Uterus (tissue), 2 donors: ENCODE measurements at regions not wholly inside any gene's neighbourhood (a gene's known extent, or its start where the extent isn't known, plus 50 kb on each side); places are given as distances from the start of the nearest gene placed in this dataset.

ENCODE experiments used
- POLR2A ChIP-seq, 2 donors: fragments of 450-650 bp; IDR thresholded peaks; one replicate each; pipeline ENCODE4 v1.6.1; 2016; ENCODE audit warnings: antibody characterized with exemption in 2 of 2, mild to moderate bottlenecking in 1 of 2, moderate library complexity in 1 of 2
- TF ChIP-seq, protein P1 (sequence below), 4 experiments: fragments of 200-600 bp in 2 of 4; fragments of 450-650 bp in 2 of 4; sonication (generic) in 2 of 4; IDR thresholded peaks; one replicate each; pipeline ENCODE4 v1.5.1; 2016 to 2019; ENCODE audit warnings: antibody characterized with exemption in 4 of 4, mild to moderate bottlenecking in 2 of 4, moderate library complexity in 1 of 4

DNA sequence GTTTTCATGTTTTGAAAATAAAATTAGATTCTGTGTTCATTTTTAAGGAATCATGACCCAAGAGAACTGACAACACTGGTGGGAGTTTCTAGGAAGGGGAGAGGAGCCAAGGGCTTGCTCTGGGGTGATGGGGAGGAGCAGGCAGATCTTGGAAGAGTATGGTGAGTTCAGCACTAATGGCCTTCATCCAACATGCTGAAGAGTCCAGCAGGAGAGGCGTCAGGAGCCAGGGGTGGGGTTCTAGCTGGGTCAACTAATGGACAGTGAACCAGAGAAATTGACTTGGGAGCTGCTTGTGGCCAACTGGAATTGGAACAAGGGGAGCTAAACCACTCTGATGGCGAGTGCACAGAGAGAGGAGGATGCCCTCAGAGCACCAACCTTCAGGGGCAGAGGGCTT is 107.1 kb downstream of the MRPL14 start:
- TF ChIP-seq, protein P1, sequence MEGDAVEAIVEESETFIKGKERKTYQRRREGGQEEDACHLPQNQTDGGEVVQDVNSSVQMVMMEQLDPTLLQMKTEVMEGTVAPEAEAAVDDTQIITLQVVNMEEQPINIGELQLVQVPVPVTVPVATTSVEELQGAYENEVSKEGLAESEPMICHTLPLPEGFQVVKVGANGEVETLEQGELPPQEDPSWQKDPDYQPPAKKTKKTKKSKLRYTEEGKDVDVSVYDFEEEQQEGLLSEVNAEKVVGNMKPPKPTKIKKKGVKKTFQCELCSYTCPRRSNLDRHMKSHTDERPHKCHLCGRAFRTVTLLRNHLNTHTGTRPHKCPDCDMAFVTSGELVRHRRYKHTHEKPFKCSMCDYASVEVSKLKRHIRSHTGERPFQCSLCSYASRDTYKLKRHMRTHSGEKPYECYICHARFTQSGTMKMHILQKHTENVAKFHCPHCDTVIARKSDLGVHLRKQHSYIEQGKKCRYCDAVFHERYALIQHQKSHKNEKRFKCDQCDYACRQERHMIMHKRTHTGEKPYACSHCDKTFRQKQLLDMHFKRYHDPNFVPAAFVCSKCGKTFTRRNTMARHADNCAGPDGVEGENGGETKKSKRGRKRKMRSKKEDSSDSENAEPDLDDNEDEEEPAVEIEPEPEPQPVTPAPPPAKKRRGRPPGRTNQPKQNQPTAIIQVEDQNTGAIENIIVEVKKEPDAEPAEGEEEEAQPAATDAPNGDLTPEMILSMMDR (IDR thresholded peaks at IDR 0.05): no peak
- no peak for TF ChIP-seq POLR2A (IDR thresholded peaks at IDR 0.05)
